Panc1 (cell line): ENCODE measurements at regions not wholly inside any gene's neighbourhood (a gene's known extent, or its start where the extent isn't known, plus 50 kb on each side); places are given as distances from the start of the nearest gene placed in this dataset.

Experiments
- ATAC-seq: fragments of 200-7000 bp; cut with Tn5 transposase; 2 replicates; pipeline ENCODE4 v1.9.1; 2020; ENCODE audit warnings: mild to moderate bottlenecking, moderate library complexity
- BruUV-seq: library from RNA; stranded (reverse); fragments of 400-500 nt; replicated peaks from 2 replicates; lab custom pipeline; 2021; lab: Mats Ljungman, UMichigan
- CTCF ChIA-PET: fragments of 300-600 bp; sonication (Branson Sonifier 250); formaldehyde crosslinking; loops from one replicate; lab custom pipeline; 2022; ENCODE audit warnings: antibody characterized with exemption; lab: Charles Lee
- POLR2A ChIA-PET: fragments of 300-600 bp; sonication (Branson Sonifier 250); formaldehyde crosslinking; loops from one replicate; lab custom pipeline; 2022; ENCODE audit warnings: antibody characterized with exemption; lab: Charles Lee
- DNase-seq: peaks from one replicate; pipeline ENCODE4 v3.0.0-alpha.2; 2010; ENCODE audit warnings: low read depth, low spot score
- H3K27ac ChIP-seq: 2 replicates; pipeline ENCODE4 v1.5.1; 2011; ENCODE audit warnings: mild to moderate bottlenecking, low read length, inconsistent platforms
- H3K27me3 ChIP-seq: fragments of 200-500 bp; sonication (Bioruptor generic); 2 replicates; pipeline ENCODE4 v1.6.0; 2014; ENCODE audit warnings: low read length, inconsistent platforms; ENCODE audit not compliant: control insufficient read depth, insufficient read depth
- H3K36me3 ChIP-seq: fragments of 200-500 bp; sonication (Bioruptor generic); 2 replicates; pipeline ENCODE4 v1.5.1; 2014; ENCODE audit warnings: inconsistent platforms, mild to moderate bottlenecking, low read length, moderate library complexity; ENCODE audit not compliant: control insufficient read depth, insufficient read depth
- H3K4me1 ChIP-seq: 2 replicates; pipeline ENCODE4 v1.5.1; 2011; ENCODE audit warnings: inconsistent platforms, mild to moderate bottlenecking, low read length, moderate library complexity; ENCODE audit not compliant: control insufficient read depth, insufficient read depth
- H3K4me3 ChIP-seq, 2 experiments: 2 replicates each; pipeline ENCODE4 v1.5.1; 2011 to 2012; ENCODE audit warnings: low read depth in 2 of 2, low read length in 2 of 2, mild to moderate bottlenecking in 2 of 2, inconsistent platforms in 1 of 2, moderate library complexity in 1 of 2
- H3K9me3 ChIP-seq: fragments of 200-500 bp; sonication (Bioruptor generic); 2 replicates; pipeline ENCODE4 v1.5.1; 2014; ENCODE audit warnings: low read depth, mild to moderate bottlenecking, inconsistent platforms, low read length, moderate library complexity; ENCODE audit not compliant: control insufficient read depth, insufficient read depth
- CTCF ChIP-seq: fragments of 450-650 bp; IDR thresholded peaks from 2 replicates; pipeline ENCODE4 v1.5.1; 2017; ENCODE audit warnings: mild to moderate bottlenecking
- POLR2AphosphoS5 ChIP-seq: IDR thresholded peaks from 2 replicates; pipeline ENCODE4 v1.6.1; 2012; ENCODE audit warnings: mild to moderate bottlenecking, low read depth, low read length, moderate library complexity
- REST ChIP-seq, 2 experiments: IDR thresholded peaks; 2 replicates each; pipeline ENCODE4 v1.6.1; 2011 to 2012; ENCODE audit warnings: low read depth in 2 of 2, control low read depth in 1 of 2, low read length in 1 of 2, mild to moderate bottlenecking in 1 of 2, moderate library complexity in 1 of 2; ENCODE audit not compliant: insufficient read depth in 1 of 2
- SIN3A ChIP-seq: IDR thresholded peaks from 2 replicates; pipeline ENCODE4 v1.6.1; 2012; ENCODE audit warnings: low read depth, mild to moderate bottlenecking, low read length, moderate library complexity, borderline replicate concordance; ENCODE audit not compliant: insufficient read depth
- TCF7L2 ChIP-seq: IDR thresholded peaks from 2 replicates; pipeline ENCODE4 v1.6.1; 2011; ENCODE audit warnings: mild to moderate bottlenecking, low read depth, low read length, inconsistent platforms
- in situ Hi-C: cut with HindIII; loops from 2 replicates; pipeline ENCODE4 v1.10.0; 2016; ENCODE audit warnings: low sequenced_read_pairs, low pct_unique_long_range_greater_than_20kb
- intact Hi-C: fragments of 100-400 bp; cut with micrococcal nuclease; formaldehyde crosslinking; loops from one replicate; pipeline ENCODE4 v1.10.0; 2022; ENCODE audit not compliant: unreplicated experiment

GRCh38 chr13:31964168-31964567 lies 67.4 kb upstream of the FRY start:
- 0 out of 2 replicates have a peak, but pooled peaks cover 2% of the 10 kb centered on the region for H3K4me1 ChIP-seq
- in situ Hi-C loops (no loop called here), intact Hi-C loops (no loop called here)
- BruUV-seq: no TSS peak
- ATAC-seq (no peak), DNase-seq (no peak)
- ChIA-PET CTCF (no interaction called here), POLR2A (no interaction called here)
- TF ChIP-seq TCF7L2: no peak
- no peaks in the 10 kb centered on the region for H3K36me3 ChIP-seq
- H3K27ac ChIP-seq: no peak overlapping the region
- no peak overlapping the region for H3K4me3 ChIP-seq
- no peaks in the 10 kb centered on the region for H3K9me3 ChIP-seq
- H3K27me3 ChIP-seq: no peaks in the 10 kb centered on the region

- CTCF ChIA-PET: interaction anchor here (0.6 kb wide), 1 partner anchor 482 kb away, joined by 3 read pairs; no protein-coding TSS in a partner anchor
- Histone ChIP-seq H3K27me3 (no peaks in the 10 kb centered on the region), H3K36me3 (no peaks in the 10 kb centered on the region), H3K4me3 (no peak overlapping the region), H3K9me3 (no peaks in the 10 kb centered on the region), H3K4me1 (0 out of 2 replicates have a peak, but pooled peaks cover 2% of the 10 kb centered on the region), H3K27ac (no peak overlapping the region)
- POLR2A ChIA-PET: no interaction called here
- DNase-seq: no peak
- no TSS peak for BruUV-seq
- in situ Hi-C loops: no loop called here
- peak; percentile 60; the same call in 1 of the 2 replicates for ATAC-seq
- TF ChIP-seq SIN3A (no peak), REST (IDR thresholded peaks at IDR 0.05; ENCODE audit: insufficient read depth in 1 of 2, low read depth in 2 of 2, low read length in 1 of 2) (no peak), CTCF (no peak), TCF7L2 (no peak), POLR2AphosphoS5 (no peak)
- intact Hi-C loops: no loop called here
Measured at GRCh38 chr13:31965361-31966066, 66.1 kb upstream of the FRY start.

GRCh38 chr13:31967155-31967554 lies 64.4 kb upstream of the FRY start:
- Histone ChIP-seq H3K9me3 (no peaks in the 10 kb centered on the region), H3K4me3 (no peak overlapping the region), H3K4me1 (0 out of 2 replicates have a peak, but pooled peaks cover 2% of the 10 kb centered on the region), H3K27me3 (no peaks in the 10 kb centered on the region), H3K27ac (no peak overlapping the region), H3K36me3 (no peaks in the 10 kb centered on the region)
- no TSS peak for BruUV-seq
- in situ Hi-C loops: no loop called here
- intact Hi-C loops: no loop called here
- CTCF ChIA-PET: interaction anchor here (0.8 kb wide), 1 partner anchor 34 kb away, joined by 3 read pairs; no protein-coding TSS in a partner anchor
- ATAC-seq (no peak), DNase-seq (no peak)
- TF ChIP-seq REST (IDR thresholded peaks at IDR 0.05; ENCODE audit: insufficient read depth in 1 of 2, low read depth in 2 of 2, low read length in 1 of 2) (no peak), POLR2AphosphoS5 (no peak), CTCF (no peak; the same call in 1 of the 2 replicates), TCF7L2 (no peak), SIN3A (no peak)
- POLR2A ChIA-PET: interaction anchor here (0.6 kb wide), 1 partner anchor 228 kb away, joined by 5 read pairs; no protein-coding TSS in a partner anchor
